ENCODE measurements at regions not wholly inside any gene's neighbourhood (a gene's known extent, or its start where the extent isn't known, plus 50 kb on each side); places are given as distances from the start of the nearest gene placed in this dataset.
A peak's percentile ranks its signal among the peaks of the same experiment; 100 is the strongest.

- no peak for DNase-seq (ENCODE audit: low read depth)
Measured at GRCh38 chr21:33121715-33122475, 52.0 kb downstream of the OLIG1 start.

GRCh38 chr21:33122507-33122906 is 52.6 kb downstream of the OLIG1 start:
- Histone ChIP-seq H3K9me3 (ENCODE audit: control insufficient read depth, low read length) (no peaks in the 10 kb centered on the region), H3K36me3 (ENCODE audit: control insufficient read depth, insufficient read depth, low read length, severe bottlenecking) (no peaks in the 10 kb centered on the region), H3K4me1 (ENCODE audit: control insufficient read depth, insufficient read depth, low read length) (peaks cover 5% of the 10 kb centered on the region), H3K9ac (ENCODE audit: low read length) (no peak overlapping the region), H3K4me3 (ENCODE audit: low read length) (no peak overlapping the region), H3K27me3 (replicated peaks; ENCODE audit: control insufficient read depth, insufficient read depth, low read length) (peaks cover 48% of the 10 kb centered on the region)
- no peak for DNase-seq (ENCODE audit: low read depth)

More at GRCh38 chr21:33121715-33122475, 52.0 kb downstream of the OLIG1 start:
- Histone ChIP-seq H3K36me3 (ENCODE audit: control insufficient read depth, insufficient read depth, low read length, severe bottlenecking) (no peaks in the 10 kb centered on the region), H3K27me3 (replicated peaks; ENCODE audit: control insufficient read depth, insufficient read depth, low read length) (peaks cover 49% of the 10 kb centered on the region), H3K9me3 (ENCODE audit: control insufficient read depth, low read length) (no peaks in the 10 kb centered on the region), H3K4me1 (ENCODE audit: control insufficient read depth, insufficient read depth, low read length) (peaks cover under 1% of the 10 kb centered on the region), H3K9ac (ENCODE audit: low read length) (no peak overlapping the region), H3K4me3 (ENCODE audit: low read length) (no peak overlapping the region)

- H3K36me3 ChIP-seq (ENCODE audit: control insufficient read depth, insufficient read depth, low read length, severe bottlenecking) = no peaks in the 10 kb centered on the region
- H3K9ac ChIP-seq (ENCODE audit: low read length) = no peak overlapping the region
- no peak overlapping the region for H3K4me3 ChIP-seq (ENCODE audit: low read length)
- peaks cover 5% of the 10 kb centered on the region for H3K4me1 ChIP-seq (ENCODE audit: control insufficient read depth, insufficient read depth, low read length)
- H3K27me3 ChIP-seq (replicated peaks; ENCODE audit: control insufficient read depth, insufficient read depth, low read length) = peaks cover 52% of the 10 kb centered on the region
- H3K9me3 ChIP-seq (ENCODE audit: control insufficient read depth, low read length) = no peaks in the 10 kb centered on the region
- no peak for DNase-seq (ENCODE audit: low read depth)
Measured at GRCh38 chr21:33123374-33124123, 53.6 kb downstream of the OLIG1 start.

DNA sequence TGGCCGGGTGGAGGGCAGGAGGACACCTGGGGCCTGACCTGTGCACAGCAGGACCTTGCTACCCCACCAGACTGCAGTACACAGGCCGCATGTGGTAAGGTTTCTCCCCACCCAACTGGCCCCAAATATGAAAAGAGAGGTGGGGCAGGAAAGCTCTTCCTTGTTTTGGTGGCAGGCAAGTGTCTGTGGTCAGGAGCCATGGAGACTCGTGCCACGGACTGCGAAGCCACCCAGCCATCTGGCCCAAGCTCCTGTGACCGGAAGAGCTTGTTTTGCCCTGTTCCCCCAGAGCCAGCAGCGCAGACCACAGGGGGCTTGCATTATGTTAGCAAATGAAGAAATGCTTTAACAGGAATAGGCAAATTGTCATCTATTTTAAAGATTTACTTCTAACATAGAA is 54.9 kb downstream of the OLIG1 start:
- Histone ChIP-seq H3K4me1 (ENCODE audit: control insufficient read depth, insufficient read depth, low read length) (peaks cover 5% of the 10 kb centered on the region), H3K9ac (ENCODE audit: low read length) (no peak overlapping the region), H3K9me3 (ENCODE audit: control insufficient read depth, low read length) (no peaks in the 10 kb centered on the region), H3K4me3 (ENCODE audit: low read length) (no peak overlapping the region), H3K27me3 (replicated peaks; ENCODE audit: control insufficient read depth, insufficient read depth, low read length) (peaks cover 50% of the 10 kb centered on the region), H3K36me3 (ENCODE audit: control insufficient read depth, insufficient read depth, low read length, severe bottlenecking) (no peaks in the 10 kb centered on the region)
- DNase-seq (ENCODE audit: low read depth) = no peak

DNA sequence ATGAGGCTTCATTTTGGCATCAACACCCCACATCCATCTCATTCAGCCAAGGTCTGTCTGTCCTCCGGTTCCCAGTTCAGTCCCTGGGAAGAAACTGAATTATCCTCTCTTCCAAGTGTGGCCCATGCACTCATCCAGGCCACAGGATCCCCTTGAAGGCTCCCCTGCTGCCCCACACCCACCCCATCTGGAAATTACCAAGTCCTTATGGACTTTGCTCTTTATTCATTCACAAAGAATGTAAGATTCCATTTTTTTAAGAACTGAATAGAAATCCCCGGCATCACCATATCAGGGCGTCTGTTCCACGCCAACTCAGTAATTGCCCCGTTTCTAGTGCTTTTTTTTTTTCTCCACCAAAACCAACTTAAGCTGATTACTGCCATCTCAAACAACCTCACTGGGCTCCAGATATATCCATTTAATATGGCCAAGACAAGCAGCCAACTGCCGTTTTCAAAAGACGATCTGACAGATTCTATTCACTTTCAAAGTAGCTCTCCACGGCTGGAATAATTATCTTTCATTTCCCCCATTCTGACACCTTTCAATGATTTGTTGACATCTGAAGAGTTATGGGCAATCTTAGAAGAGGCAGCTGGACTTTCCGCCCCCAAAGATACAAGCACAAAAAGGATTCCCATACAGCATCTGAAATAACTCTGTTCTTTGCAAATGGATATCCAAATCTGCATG is 55.9 kb downstream of the OLIG1 start:
- H3K4me3 ChIP-seq (ENCODE audit: low read length) = no peak overlapping the region
- no peak overlapping the region for H3K9ac ChIP-seq (ENCODE audit: low read length)
- no peaks in the 10 kb centered on the region for H3K9me3 ChIP-seq (ENCODE audit: control insufficient read depth, low read length)
- peaks cover 49% of the 10 kb centered on the region for H3K27me3 ChIP-seq (replicated peaks; ENCODE audit: control insufficient read depth, insufficient read depth, low read length)
- no peaks in the 10 kb centered on the region for H3K36me3 ChIP-seq (ENCODE audit: control insufficient read depth, insufficient read depth, low read length, severe bottlenecking)
- no peak for DNase-seq (ENCODE audit: low read depth)
- H3K4me1 ChIP-seq (ENCODE audit: control insufficient read depth, insufficient read depth, low read length) = peaks cover 5% of the 10 kb centered on the region

GRCh38 chr21:33126569-33126968 is 56.6 kb downstream of the OLIG1 start:
- Histone ChIP-seq H3K4me3 (ENCODE audit: low read length) (no peak overlapping the region), H3K36me3 (ENCODE audit: control insufficient read depth, insufficient read depth, low read length, severe bottlenecking) (no peaks in the 10 kb centered on the region), H3K9me3 (ENCODE audit: control insufficient read depth, low read length) (no peaks in the 10 kb centered on the region), H3K4me1 (ENCODE audit: control insufficient read depth, insufficient read depth, low read length) (peaks cover 5% of the 10 kb centered on the region), H3K9ac (ENCODE audit: low read length) (no peak overlapping the region), H3K27me3 (replicated peaks; ENCODE audit: control insufficient read depth, insufficient read depth, low read length) (peaks cover 50% of the 10 kb centered on the region)
- no peak for DNase-seq (ENCODE audit: low read depth)

DNA sequence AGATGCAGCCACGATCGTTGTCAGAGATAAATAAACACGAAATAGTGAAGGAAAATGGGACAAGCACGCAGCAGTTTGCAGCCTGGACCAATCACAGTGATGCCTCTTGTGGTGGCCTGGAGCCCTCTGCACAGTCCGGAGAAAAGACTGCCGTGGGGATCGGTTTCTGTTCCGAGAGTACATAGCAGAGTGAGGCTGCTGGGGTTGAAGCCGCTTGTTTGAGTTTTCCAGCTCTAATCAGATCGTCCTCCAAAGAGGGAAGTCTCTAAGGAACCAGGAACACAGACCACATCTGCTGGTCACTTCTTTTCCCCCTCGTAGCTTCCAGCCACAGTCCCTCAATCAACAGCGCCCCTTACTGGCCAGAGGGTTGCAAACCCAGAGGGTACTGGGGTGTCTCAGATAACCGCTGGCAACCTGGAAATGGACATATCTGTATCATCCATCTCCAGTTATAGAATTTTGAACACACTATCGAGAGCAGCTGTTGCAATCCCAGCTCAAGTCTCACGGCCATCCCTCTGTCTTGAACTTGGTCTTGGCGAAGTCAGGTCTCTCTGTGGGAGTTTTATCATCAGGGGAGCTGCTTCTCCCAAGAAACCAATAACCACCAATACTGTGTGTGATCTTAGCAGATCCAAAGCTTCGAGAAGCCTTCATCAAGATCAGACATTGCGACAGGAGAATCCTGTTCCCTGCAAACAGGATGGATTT is 57.4 kb downstream of the OLIG1 start:
- H3K4me1 ChIP-seq (ENCODE audit: control insufficient read depth, insufficient read depth, low read length) = peaks cover 5% of the 10 kb centered on the region
- no peak overlapping the region for H3K9ac ChIP-seq (ENCODE audit: low read length)
- H3K27me3 ChIP-seq (replicated peaks; ENCODE audit: control insufficient read depth, insufficient read depth, low read length) = peaks cover 51% of the 10 kb centered on the region
- H3K36me3 ChIP-seq (ENCODE audit: control insufficient read depth, insufficient read depth, low read length, severe bottlenecking) = no peaks in the 10 kb centered on the region
- no peaks in the 10 kb centered on the region for H3K9me3 ChIP-seq (ENCODE audit: control insufficient read depth, low read length)
- peak; percentile 69 for DNase-seq (ENCODE audit: low read depth)
- H3K4me3 ChIP-seq (ENCODE audit: low read length) = peak overlapping the region; percentile 67

DNA sequence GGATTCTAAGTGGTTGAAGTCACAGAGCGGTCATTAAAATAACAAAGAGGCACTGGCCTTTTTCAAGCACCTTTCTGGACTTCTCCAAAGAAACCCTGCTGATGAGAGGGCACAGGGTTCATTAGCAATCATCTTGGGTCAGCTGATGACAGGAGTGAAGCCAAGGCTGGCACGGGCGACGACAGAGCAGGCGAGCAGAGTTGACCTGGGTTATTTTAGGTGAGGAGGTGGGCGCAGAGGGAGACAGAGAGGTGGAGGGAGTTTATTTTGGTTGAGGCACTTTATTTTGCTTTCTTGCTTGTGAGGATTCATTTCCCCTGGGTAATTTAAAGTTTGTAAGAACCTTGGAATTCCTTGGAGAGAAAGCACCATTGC is 57.9 kb downstream of the OLIG1 start:
- no peak for DNase-seq (ENCODE audit: low read depth)
- Histone ChIP-seq H3K4me1 (ENCODE audit: control insufficient read depth, insufficient read depth, low read length) (peaks cover 5% of the 10 kb centered on the region), H3K4me3 (ENCODE audit: low read length) (no peak overlapping the region), H3K27me3 (replicated peaks; ENCODE audit: control insufficient read depth, insufficient read depth, low read length) (peaks cover 56% of the 10 kb centered on the region), H3K9me3 (ENCODE audit: control insufficient read depth, low read length) (no peaks in the 10 kb centered on the region), H3K36me3 (ENCODE audit: control insufficient read depth, insufficient read depth, low read length, severe bottlenecking) (no peaks in the 10 kb centered on the region), H3K9ac (ENCODE audit: low read length) (no peak overlapping the region)

- H3K9ac ChIP-seq (ENCODE audit: low read length) = no peak overlapping the region
- H3K4me1 ChIP-seq (ENCODE audit: control insufficient read depth, insufficient read depth, low read length) = peaks cover 5% of the 10 kb centered on the region
- H3K36me3 ChIP-seq (ENCODE audit: control insufficient read depth, insufficient read depth, low read length, severe bottlenecking) = no peaks in the 10 kb centered on the region
- no peaks in the 10 kb centered on the region for H3K9me3 ChIP-seq (ENCODE audit: control insufficient read depth, low read length)
- no peak for DNase-seq (ENCODE audit: low read depth)
- peaks cover 58% of the 10 kb centered on the region for H3K27me3 ChIP-seq (replicated peaks; ENCODE audit: control insufficient read depth, insufficient read depth, low read length)
- no peak overlapping the region for H3K4me3 ChIP-seq (ENCODE audit: low read length)
Measured at GRCh38 chr21:33128538-33128937, 58.6 kb downstream of the OLIG1 start.

- H3K36me3 ChIP-seq (ENCODE audit: control insufficient read depth, insufficient read depth, low read length, severe bottlenecking) = no peaks in the 10 kb centered on the region
- H3K4me1 ChIP-seq (ENCODE audit: control insufficient read depth, insufficient read depth, low read length) = peaks cover 3% of the 10 kb centered on the region
- no peak overlapping the region for H3K9ac ChIP-seq (ENCODE audit: low read length)
- DNase-seq (ENCODE audit: low read depth) = no peak
- no peak overlapping the region for H3K4me3 ChIP-seq (ENCODE audit: low read length)
- no peaks in the 10 kb centered on the region for H3K9me3 ChIP-seq (ENCODE audit: control insufficient read depth, low read length)
- H3K27me3 ChIP-seq (replicated peaks; ENCODE audit: control insufficient read depth, insufficient read depth, low read length) = peaks cover 81% of the 10 kb centered on the region
Measured at GRCh38 chr21:33132054-33132453, 62.1 kb downstream of the OLIG1 start.

GRCh38 chr21:33133892-33134291 is 64.0 kb downstream of the OLIG1 start:
- no peaks in the 10 kb centered on the region for H3K9me3 ChIP-seq (ENCODE audit: control insufficient read depth, low read length)
- peaks cover 76% of the 10 kb centered on the region for H3K27me3 ChIP-seq (replicated peaks; ENCODE audit: control insufficient read depth, insufficient read depth, low read length)
- no peak for DNase-seq (ENCODE audit: low read depth)
- H3K4me1 ChIP-seq (ENCODE audit: control insufficient read depth, insufficient read depth, low read length) = no peaks in the 10 kb centered on the region
- no peaks in the 10 kb centered on the region for H3K36me3 ChIP-seq (ENCODE audit: control insufficient read depth, insufficient read depth, low read length, severe bottlenecking)
- no peak overlapping the region for H3K9ac ChIP-seq (ENCODE audit: low read length)
- H3K4me3 ChIP-seq (ENCODE audit: low read length) = no peak overlapping the region
